PC-9 (cell line): ENCODE measurements at regions not wholly inside any gene's neighbourhood (a gene's known extent, or its start where the extent isn't known, plus 50 kb on each side); places are given as distances from the start of the nearest gene placed in this dataset.

ENCODE experiments used
- BruUV-seq: library from RNA; stranded (reverse); fragments of 400-500 nt; replicated peaks from 2 replicates; lab custom pipeline; 2021; lab: Mats Ljungman, UMichigan
- CTCF ChIA-PET: fragments of 300-600 bp; sonication (Branson Sonifier 250); formaldehyde crosslinking; loops from one replicate; lab custom pipeline; 2022; ENCODE audit warnings: antibody characterized with exemption; lab: Charles Lee
- POLR2A ChIA-PET: fragments of 300-600 bp; sonication (Branson Sonifier 250); formaldehyde crosslinking; loops from one replicate; lab custom pipeline; 2022; ENCODE audit warnings: antibody characterized with exemption; ENCODE audit not compliant: unreplicated experiment; lab: Charles Lee
- DNase-seq, 2 experiments: peaks; one replicate each; pipeline versions ENCODE4 v3.0.0 to v3.0.0-alpha.2; 2015 to 2022; ENCODE audit warnings: mixed read lengths in 1 of 2
- H2AFZ ChIP-seq: fragments of 200-600 bp; sonication (generic); 2 replicates; pipeline ENCODE4 v1.8.1; 2017; ENCODE audit warnings: antibody characterized with exemption
- H3F3A ChIP-seq: fragments of 200-600 bp; sonication (generic); 2 replicates; pipeline ENCODE4 v1.8.1; 2017; ENCODE audit warnings: antibody characterized with exemption, mild to moderate bottlenecking, low read depth; ENCODE audit not compliant: insufficient read depth
- H3K27ac ChIP-seq: fragments of 200-600 bp; sonication (generic); 2 replicates; pipeline ENCODE4 v1.6.1; 2016; ENCODE audit warnings: mixed run types
- H3K27me3 ChIP-seq: fragments of 200-600 bp; sonication (generic); 2 replicates; pipeline ENCODE4 v1.6.1; 2016; ENCODE audit warnings: low read depth, mixed run types; ENCODE audit not compliant: insufficient read depth
- H3K36me3 ChIP-seq: fragments of 200-600 bp; sonication (generic); 2 replicates; pipeline ENCODE4 v1.6.1; 2016; ENCODE audit warnings: low read depth, mixed run types
- H3K4me1 ChIP-seq: fragments of 200-600 bp; sonication (generic); replicated peaks from 2 replicates; pipeline ENCODE4 v1.6.1; 2016; ENCODE audit warnings: mixed run types; ENCODE audit not compliant: insufficient read depth
- H3K4me2 ChIP-seq: fragments of 200-600 bp; sonication (generic); 2 replicates; pipeline ENCODE4 v1.6.1; 2017; ENCODE audit warnings: mixed run types
- H3K4me3 ChIP-seq: fragments of 200-600 bp; sonication (generic); 2 replicates; pipeline ENCODE4 v1.6.1; 2016; ENCODE audit warnings: mixed run types
- H3K79me2 ChIP-seq: fragments of 200-600 bp; sonication (generic); 2 replicates; pipeline ENCODE4 v1.6.1; 2017; ENCODE audit warnings: low read depth, mixed run types
- H3K9me2 ChIP-seq: fragments of 200-600 bp; sonication (generic); 2 replicates; pipeline ENCODE4 v1.8.1; 2017; ENCODE audit warnings: mild to moderate bottlenecking; ENCODE audit not compliant: insufficient read depth
- H3K9me3 ChIP-seq: fragments of 200-600 bp; sonication (generic); 2 replicates; pipeline ENCODE4 v1.8.1; 2016; ENCODE audit warnings: low read depth; ENCODE audit not compliant: insufficient read depth
- H4K20me1 ChIP-seq: fragments of 200-600 bp; sonication (generic); 2 replicates; pipeline ENCODE4 v1.8.1; 2017; ENCODE audit not compliant: insufficient read depth
- EZH2 ChIP-seq: fragments of 200-600 bp; sonication (generic); IDR thresholded peaks from 2 replicates; pipeline ENCODE4 v1.8.0; 2017; ENCODE audit warnings: antibody characterized with exemption, low read depth
- intact Hi-C: fragments of 100-400 bp; cut with micrococcal nuclease; formaldehyde crosslinking; loops from one replicate; pipeline ENCODE4 v1.10.0; 2022; ENCODE audit not compliant: unreplicated experiment
- TF ChIP-seq, protein P1 (sequence below): fragments of 200-600 bp; sonication (generic); conservative IDR thresholded peaks from 2 replicates; pipeline ENCODE4 v1.6.1; 2017; ENCODE audit warnings: mixed run types, antibody characterized with exemption, mild to moderate bottlenecking, moderate library complexity

DNA sequence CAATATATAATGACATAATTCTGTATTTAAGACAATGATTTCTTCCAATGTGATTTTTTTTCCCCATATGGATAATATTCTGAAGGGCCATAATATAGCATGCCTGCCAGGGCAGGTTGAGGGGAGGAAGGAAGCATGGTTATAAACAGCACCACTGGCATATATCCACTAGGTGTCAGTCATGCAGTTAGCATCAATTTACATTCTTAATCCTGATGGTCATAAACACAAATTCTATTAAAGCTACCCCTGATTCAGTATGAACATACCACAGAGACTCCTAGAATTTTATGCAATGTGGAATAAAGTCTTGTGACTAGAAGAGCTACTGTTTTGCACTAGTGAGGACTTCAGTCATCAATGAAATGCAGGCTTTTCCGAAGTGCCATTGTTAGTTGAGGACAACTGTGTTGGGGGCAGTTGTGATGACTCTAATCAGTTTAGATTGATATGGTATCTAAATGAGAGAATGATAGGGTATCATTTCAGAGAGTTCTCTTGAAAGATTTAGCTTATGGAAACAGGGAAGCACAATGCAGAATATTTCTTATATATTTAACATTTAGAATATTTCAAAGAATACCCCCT is 342.7 kb upstream of the NR5A2 start:
- Histone ChIP-seq H2AFZ (no peak overlapping the region), H3K4me2 (0 out of 2 replicates have a peak overlapping the region, but pooled peaks have one; percentile 14), H3K36me3 (no peaks in the 10 kb centered on the region), H3K79me2 (no peaks in the 10 kb centered on the region), H3K9me3 (no peaks in the 10 kb centered on the region), H3K4me3 (no peak overlapping the region), H3F3A (peaks cover 12% of the 10 kb centered on the region), H3K9me2 (no peaks in the 10 kb centered on the region), H4K20me1 (no peaks in the 10 kb centered on the region), H3K4me1 (peaks cover 36% of the 10 kb centered on the region), H3K27me3 (no peaks in the 10 kb centered on the region), H3K27ac (peak overlapping the region; percentile 64)
- ChIA-PET CTCF (interaction anchor here (0.6 to 0.9 kb wide), 5 partner anchors 110 to 853 kb away, joined by 3 to 10 read pairs (median 3); no protein-coding TSS in a partner anchor), POLR2A (interaction anchor here (0.6 kb wide), 2 partner anchors 72 to 685 kb away, joined by 5 to 6 read pairs; no protein-coding TSS in a partner anchor)
- intact Hi-C loops: loop anchor here (1.0 to 10.0 kb wide), 12 partner anchors 58 to 826 kb away; partner anchors contain the start of gene NR5A2
- no TSS peak for BruUV-seq
- TF ChIP-seq EZH2: no peak
- TF ChIP-seq, protein P1, sequence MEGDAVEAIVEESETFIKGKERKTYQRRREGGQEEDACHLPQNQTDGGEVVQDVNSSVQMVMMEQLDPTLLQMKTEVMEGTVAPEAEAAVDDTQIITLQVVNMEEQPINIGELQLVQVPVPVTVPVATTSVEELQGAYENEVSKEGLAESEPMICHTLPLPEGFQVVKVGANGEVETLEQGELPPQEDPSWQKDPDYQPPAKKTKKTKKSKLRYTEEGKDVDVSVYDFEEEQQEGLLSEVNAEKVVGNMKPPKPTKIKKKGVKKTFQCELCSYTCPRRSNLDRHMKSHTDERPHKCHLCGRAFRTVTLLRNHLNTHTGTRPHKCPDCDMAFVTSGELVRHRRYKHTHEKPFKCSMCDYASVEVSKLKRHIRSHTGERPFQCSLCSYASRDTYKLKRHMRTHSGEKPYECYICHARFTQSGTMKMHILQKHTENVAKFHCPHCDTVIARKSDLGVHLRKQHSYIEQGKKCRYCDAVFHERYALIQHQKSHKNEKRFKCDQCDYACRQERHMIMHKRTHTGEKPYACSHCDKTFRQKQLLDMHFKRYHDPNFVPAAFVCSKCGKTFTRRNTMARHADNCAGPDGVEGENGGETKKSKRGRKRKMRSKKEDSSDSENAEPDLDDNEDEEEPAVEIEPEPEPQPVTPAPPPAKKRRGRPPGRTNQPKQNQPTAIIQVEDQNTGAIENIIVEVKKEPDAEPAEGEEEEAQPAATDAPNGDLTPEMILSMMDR: peak; percentile 88
- DNase-seq: peak; percentile 34 to 70

DNA sequence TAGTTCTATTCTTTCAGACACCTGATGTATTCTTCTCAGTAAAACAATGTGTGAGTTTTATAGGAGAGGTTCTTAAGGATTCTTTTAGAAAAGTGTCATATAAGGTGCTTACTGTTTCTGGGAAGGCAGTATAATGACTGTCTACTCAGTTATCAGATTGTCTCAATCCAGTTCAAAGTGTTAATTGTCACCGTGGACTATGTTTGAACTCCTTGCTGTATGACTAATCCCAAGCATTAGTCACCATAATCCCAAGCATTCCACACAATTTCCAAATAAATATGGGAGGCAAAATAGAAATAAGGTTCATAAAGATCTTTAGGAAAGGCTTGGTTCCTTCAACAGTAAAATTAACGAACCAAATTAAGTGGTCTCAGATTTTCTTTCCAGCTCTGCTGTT is 342.1 kb upstream of the NR5A2 start:
- Histone ChIP-seq H3K4me1 (peaks cover 36% of the 10 kb centered on the region), H3K79me2 (no peaks in the 10 kb centered on the region), H3K27ac (peak overlapping the region; percentile 64), H3K4me2 (peak overlapping the region; percentile 14; the same call in 1 of the 2 replicates), H3K27me3 (no peaks in the 10 kb centered on the region), H3K9me3 (no peaks in the 10 kb centered on the region), H3F3A (peaks cover 12% of the 10 kb centered on the region), H3K9me2 (no peaks in the 10 kb centered on the region), H3K4me3 (no peak overlapping the region), H3K36me3 (no peaks in the 10 kb centered on the region), H4K20me1 (no peaks in the 10 kb centered on the region), H2AFZ (no peak overlapping the region)
- intact Hi-C loops: loop anchor here (1.0 to 10.0 kb wide), 9 partner anchors 57 to 803 kb away; partner anchors contain the start of gene NR5A2
- TF ChIP-seq EZH2: no peak
- TF ChIP-seq, protein P1: no peak
- CTCF ChIA-PET: interaction anchor here (0.6 to 0.9 kb wide), 3 partner anchors 111 to 591 kb away, joined by 3 to 10 read pairs (median 3); no protein-coding TSS in a partner anchor
- BruUV-seq: no TSS peak
- POLR2A ChIA-PET: interaction anchor here (0.6 kb wide), 1 partner anchor 49 kb away, joined by 3 read pairs; no protein-coding TSS in a partner anchor
- DNase-seq: peak in 1 of 2 experiments; percentile 85

DNA sequence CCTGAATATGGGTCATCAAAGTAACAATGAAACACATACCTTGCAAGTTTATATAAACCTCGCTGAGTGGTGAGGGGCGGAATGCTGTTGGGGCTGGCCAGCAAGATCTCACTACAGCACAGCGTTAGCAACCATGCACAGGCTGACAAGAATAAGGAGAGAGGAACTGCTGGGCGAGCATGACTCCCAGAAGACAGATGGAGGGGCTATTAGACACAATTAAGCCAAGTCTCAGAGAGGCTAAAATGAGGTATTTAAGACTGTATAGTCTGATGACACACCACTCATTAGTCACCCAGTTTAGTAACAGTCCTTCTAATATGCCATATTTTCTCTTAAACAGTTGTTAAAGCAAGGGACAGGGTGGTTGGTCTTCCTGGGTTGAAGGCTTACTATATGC is 340.2 kb upstream of the NR5A2 start:
- peak in 1 of 2 experiments; percentile 32 for DNase-seq
- Histone ChIP-seq H3K4me3 (no peak overlapping the region), H4K20me1 (no peaks in the 10 kb centered on the region), H3K27ac (no peak overlapping the region), H3K9me2 (no peaks in the 10 kb centered on the region), H3K79me2 (no peaks in the 10 kb centered on the region), H3K27me3 (no peaks in the 10 kb centered on the region), H3K4me1 (peaks cover 47% of the 10 kb centered on the region), H3K9me3 (no peaks in the 10 kb centered on the region), H3K4me2 (no peak overlapping the region), H2AFZ (no peak overlapping the region), H3F3A (peaks cover 12% of the 10 kb centered on the region), H3K36me3 (no peaks in the 10 kb centered on the region)
- ChIA-PET CTCF (interaction anchor here (0.6 to 0.9 kb wide), 3 partner anchors 33 to 589 kb away, joined by 3 to 5 read pairs (median 3); no protein-coding TSS in a partner anchor), POLR2A (interaction anchor here (0.5 to 0.6 kb wide), 2 partner anchors 72 kb away, joined by 3 to 4 read pairs; no protein-coding TSS in a partner anchor)
- no TSS peak for BruUV-seq
- intact Hi-C loops: loop anchor here (5.0 to 10.0 kb wide), 5 partner anchors 55 to 617 kb away; partner anchors contain the start of gene NR5A2
- TF ChIP-seq, protein P1: no peak
- no peak for TF ChIP-seq EZH2
